MCF 10A (cell line): ENCODE measurements at regions not wholly inside any gene's neighbourhood (a gene's known extent, or its start where the extent isn't known, plus 50 kb on each side); places are given as distances from the start of the nearest gene placed in this dataset.

ENCODE experiments used
- BruUV-seq: library from RNA; stranded (reverse); fragments of 400-500 nt; replicated peaks from 2 replicates; lab custom pipeline; 2021; lab: Mats Ljungman, UMichigan
- CTCF ChIA-PET: fragments of 300-600 bp; sonication (Branson Sonifier 250); formaldehyde crosslinking; extraction: SDS; loops from one replicate; lab custom pipeline; 2021; ENCODE audit warnings: antibody characterized with exemption, inconsistent platforms; lab: Yijun Ruan, JAX
- POLR2A ChIA-PET: fragments of 300-600, 350-650 bp; sonication (Branson Sonifier 250); formaldehyde crosslinking; extraction: SDS; loops from one replicate; lab custom pipeline; 2020; ENCODE audit warnings: antibody characterized with exemption, inconsistent platforms; lab: Yijun Ruan, JAX
- DNase-seq: peaks from one replicate; pipeline ENCODE4 v3.0.0-alpha.2; 2018; ENCODE audit not compliant: unreplicated experiment
- H3K27ac Mint-ChIP-seq: one replicate; pipeline ENCODE4 v1.8.0; 2022; ENCODE audit warnings: mild to moderate bottlenecking, low read depth, mixed read lengths; ENCODE audit not compliant: unreplicated experiment
- H3K27me3 Mint-ChIP-seq: one replicate; pipeline ENCODE4 v1.8.0; 2022; ENCODE audit warnings: mixed read lengths; ENCODE audit not compliant: insufficient read depth, unreplicated experiment
- H3K36me3 Mint-ChIP-seq: one replicate; pipeline ENCODE4 v1.8.0; 2022; ENCODE audit warnings: mild to moderate bottlenecking, moderate library complexity, mixed read lengths; ENCODE audit not compliant: insufficient read depth, unreplicated experiment
- H3K4me1 Mint-ChIP-seq: one replicate; pipeline ENCODE4 v1.8.0; 2022; ENCODE audit warnings: mixed read lengths; ENCODE audit not compliant: insufficient read depth, unreplicated experiment
- H3K4me3 Mint-ChIP-seq: one replicate; pipeline ENCODE4 v1.8.0; 2022; ENCODE audit warnings: mild to moderate bottlenecking, moderate library complexity, mixed read lengths; ENCODE audit not compliant: unreplicated experiment
- H3K9me3 Mint-ChIP-seq: one replicate; pipeline ENCODE4 v1.8.0; 2022; ENCODE audit warnings: mixed read lengths; ENCODE audit not compliant: unreplicated experiment
- CTCF ChIP-seq: fragments of 200-600 bp; IDR thresholded peaks from one replicate; pipeline ENCODE4 v1.8.0; 2022; ENCODE audit warnings: antibody characterized with exemption, mild to moderate bottlenecking; ENCODE audit not compliant: unreplicated experiment
- intact Hi-C: fragments of 100-400 bp; cut with micrococcal nuclease; formaldehyde crosslinking; loops from 2 replicates; pipeline ENCODE4 v1.14.1; 2022

DNA sequence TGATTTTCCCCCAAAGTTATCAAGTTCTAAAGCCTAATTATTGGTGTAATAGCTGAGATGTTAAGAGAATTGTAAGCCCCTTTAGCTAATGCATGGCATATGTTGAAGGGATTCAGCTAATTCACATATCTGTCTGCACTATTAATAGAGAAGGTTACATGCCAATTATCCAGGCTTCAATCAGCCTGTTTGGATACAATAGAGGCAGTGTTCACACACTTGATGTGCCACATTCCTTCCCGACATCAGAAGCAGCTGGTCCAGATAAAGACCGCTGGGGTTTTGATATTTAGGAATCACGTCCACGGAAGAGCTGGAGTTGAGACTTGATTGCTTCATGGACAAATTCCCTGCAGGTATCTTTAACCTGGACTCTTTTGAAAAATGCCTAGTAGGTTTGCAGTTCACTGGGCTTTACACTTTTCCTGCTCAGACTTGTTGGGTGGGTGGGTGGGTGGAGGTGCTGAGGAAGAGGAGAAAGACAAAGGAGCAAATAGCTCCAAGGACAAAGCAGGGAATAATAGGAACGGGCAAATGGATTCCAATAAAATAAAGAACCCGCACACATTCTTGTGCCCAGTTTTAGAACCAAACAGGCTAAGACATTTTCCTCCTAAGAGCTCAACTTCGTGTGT lies 142.6 kb upstream of the ZNF217 start:
- no peak for TF ChIP-seq CTCF
- no peaks in the 10 kb centered on the region for H3K36me3 Mint-ChIP-seq
- CTCF ChIA-PET: interaction anchor here (0.5 to 2.2 kb wide), 19 partner anchors 9 to 223 kb away, joined by 3 to 10 read pairs (median 3); no protein-coding TSS in a partner anchor
- no peak for DNase-seq
- no TSS peak for BruUV-seq
- intact Hi-C loops: loop anchor here (5.0 kb wide), 1 partner anchor 91 kb away; no protein-coding TSS in a partner anchor
- H3K9me3 Mint-ChIP-seq: no peaks in the 10 kb centered on the region
- H3K27me3 Mint-ChIP-seq: no peaks in the 10 kb centered on the region
- POLR2A ChIA-PET: interaction anchor here (0.6 to 2.7 kb wide), 27 partner anchors 9 to 195 kb away, joined by 3 to 30 read pairs (median 5); no protein-coding TSS in a partner anchor
- H3K27ac Mint-ChIP-seq: peak overlapping the region; percentile 86
- no peak overlapping the region for H3K4me3 Mint-ChIP-seq
- peaks cover 32% of the 10 kb centered on the region for H3K4me1 Mint-ChIP-seq

GRCh38 chr20:53735536-53736050 lies 142.0 kb upstream of the ZNF217 start:
- POLR2A ChIA-PET: interaction anchor here (0.6 to 2.7 kb wide), 21 partner anchors 9 to 196 kb away, joined by 3 to 30 read pairs (median 6); no protein-coding TSS in a partner anchor
- Mint-ChIP-seq H3K4me1 (peaks cover 32% of the 10 kb centered on the region), H3K27me3 (no peaks in the 10 kb centered on the region), H3K36me3 (no peaks in the 10 kb centered on the region), H3K27ac (peak overlapping the region; percentile 75), H3K9me3 (no peaks in the 10 kb centered on the region), H3K4me3 (no peak overlapping the region)
- no peak for TF ChIP-seq CTCF
- intact Hi-C loops: loop anchor here (5.0 kb wide), 1 partner anchor 92 kb away; no protein-coding TSS in a partner anchor
- peak; percentile 89 for DNase-seq
- CTCF ChIA-PET: interaction anchor here (0.5 to 2.2 kb wide), 16 partner anchors 10 to 182 kb away, joined by 3 to 10 read pairs (median 4); no protein-coding TSS in a partner anchor
- BruUV-seq: no TSS peak

DNA sequence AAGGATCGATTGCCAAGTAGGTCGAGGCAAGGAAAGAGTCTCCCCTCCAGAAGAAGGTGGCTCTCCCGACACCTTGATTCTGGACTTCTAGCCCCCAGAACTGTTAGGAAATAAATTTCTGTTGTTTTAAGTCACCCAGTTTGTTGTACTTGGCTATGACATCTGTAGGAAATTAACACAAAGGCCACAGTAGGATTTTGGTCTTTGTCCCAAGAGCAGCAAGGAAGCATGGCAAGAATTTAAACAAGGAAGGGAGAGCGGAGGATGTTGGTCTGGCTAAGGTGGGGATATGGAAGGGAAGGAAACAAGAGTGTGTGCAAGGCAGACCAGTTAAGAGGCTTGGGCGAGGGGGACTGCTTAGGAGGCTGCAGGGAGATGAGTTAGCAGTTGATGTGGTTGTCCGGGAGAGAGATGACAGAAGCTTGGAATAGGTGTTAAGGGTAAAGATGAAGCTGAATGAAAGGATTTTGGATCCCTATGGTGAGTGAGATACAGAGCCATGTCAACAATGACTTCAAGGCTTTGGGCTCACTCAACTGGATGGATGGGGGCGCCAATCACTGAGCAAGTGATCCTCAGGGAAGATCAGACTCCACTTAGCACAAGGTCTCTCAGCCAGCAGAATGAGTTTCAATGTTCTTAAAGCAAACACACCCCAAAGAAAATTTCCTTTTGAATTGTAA lies 140.5 kb upstream of the ZNF217 start:
- CTCF ChIA-PET: interaction anchor here (0.7 to 1.7 kb wide), 3 partner anchors 17 to 155 kb away, joined by 3 to 4 read pairs (median 3); no protein-coding TSS in a partner anchor
- H3K27me3 Mint-ChIP-seq: no peaks in the 10 kb centered on the region
- no peak overlapping the region for H3K27ac Mint-ChIP-seq

More for the DNA sequence above, 140.5 kb upstream of the ZNF217 start:
- Mint-ChIP-seq H3K4me3 (no peak overlapping the region), H3K36me3 (no peaks in the 10 kb centered on the region), H3K9me3 (no peaks in the 10 kb centered on the region), H3K4me1 (peaks cover 32% of the 10 kb centered on the region)
- intact Hi-C loops: no loop called here
- no peak for TF ChIP-seq CTCF
- POLR2A ChIA-PET: interaction anchor here (0.5 to 2.4 kb wide), 4 partner anchors 16 to 132 kb away, joined by 4 to 15 read pairs (median 4); no protein-coding TSS in a partner anchor
- no peak for DNase-seq
- no TSS peak for BruUV-seq
